AG09309 (cell line): ENCODE measurements at regions not wholly inside any gene's neighbourhood (a gene's known extent, or its start where the extent isn't known, plus 50 kb on each side); places are given as distances from the start of the nearest gene placed in this dataset.

Experiments
- DNase-seq: peaks from one replicate; pipeline ENCODE4 v3.0.0-alpha.2; 2010; ENCODE audit warnings: low read depth
- H3K4me3 ChIP-seq: 2 replicates; pipeline ENCODE4 v1.5.1; 2011; ENCODE audit warnings: mild to moderate bottlenecking, low read depth, low read length, moderate library complexity; ENCODE audit not compliant: control insufficient read depth
- TF ChIP-seq, protein P1 (sequence below): IDR thresholded peaks from 2 replicates; pipeline ENCODE4 v1.5.1; 2011; ENCODE audit warnings: mild to moderate bottlenecking, low read depth, low read length, inconsistent platforms; ENCODE audit not compliant: insufficient read depth, control insufficient read depth; ENCODE audit errors: missing control alignments

DNA sequence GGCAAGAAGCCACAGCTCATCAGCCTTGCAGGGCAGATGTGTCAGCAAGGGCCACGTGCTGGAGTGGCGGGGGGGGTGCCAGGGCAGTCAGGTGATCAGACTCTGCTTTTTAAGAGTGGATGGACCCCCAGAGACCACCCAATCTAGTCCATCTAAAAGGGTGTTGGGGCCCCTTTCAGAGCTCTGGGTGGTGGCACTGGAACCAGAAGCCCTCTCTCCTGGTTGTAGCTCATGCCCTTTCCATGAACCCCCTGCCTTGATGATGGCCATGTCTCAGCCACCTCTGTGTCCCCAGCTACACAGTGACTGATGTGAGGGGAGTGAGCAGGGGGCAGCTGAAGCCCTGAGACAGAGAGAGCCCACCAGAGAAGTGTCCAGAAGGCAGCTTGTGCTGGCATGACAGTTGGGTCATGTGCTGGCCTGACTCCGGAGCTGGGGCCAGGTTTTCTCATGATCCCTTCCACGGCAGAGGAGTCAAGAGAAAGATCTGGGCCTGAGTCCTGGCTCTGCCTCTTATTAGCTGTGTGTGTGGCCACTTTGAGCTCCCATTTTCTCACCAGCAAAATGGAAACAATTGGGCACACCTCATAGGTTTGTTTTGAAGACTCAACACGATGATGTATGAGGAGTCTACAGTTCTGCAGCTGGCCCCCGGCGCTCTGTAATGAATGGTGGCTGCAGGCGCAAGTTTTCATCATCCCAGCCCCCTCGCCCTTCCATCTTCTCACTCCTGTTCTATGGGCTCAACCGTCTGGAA, 195.7 kb downstream of the ZFP36L2 start:
- no peak for DNase-seq
- TF ChIP-seq, protein P1, sequence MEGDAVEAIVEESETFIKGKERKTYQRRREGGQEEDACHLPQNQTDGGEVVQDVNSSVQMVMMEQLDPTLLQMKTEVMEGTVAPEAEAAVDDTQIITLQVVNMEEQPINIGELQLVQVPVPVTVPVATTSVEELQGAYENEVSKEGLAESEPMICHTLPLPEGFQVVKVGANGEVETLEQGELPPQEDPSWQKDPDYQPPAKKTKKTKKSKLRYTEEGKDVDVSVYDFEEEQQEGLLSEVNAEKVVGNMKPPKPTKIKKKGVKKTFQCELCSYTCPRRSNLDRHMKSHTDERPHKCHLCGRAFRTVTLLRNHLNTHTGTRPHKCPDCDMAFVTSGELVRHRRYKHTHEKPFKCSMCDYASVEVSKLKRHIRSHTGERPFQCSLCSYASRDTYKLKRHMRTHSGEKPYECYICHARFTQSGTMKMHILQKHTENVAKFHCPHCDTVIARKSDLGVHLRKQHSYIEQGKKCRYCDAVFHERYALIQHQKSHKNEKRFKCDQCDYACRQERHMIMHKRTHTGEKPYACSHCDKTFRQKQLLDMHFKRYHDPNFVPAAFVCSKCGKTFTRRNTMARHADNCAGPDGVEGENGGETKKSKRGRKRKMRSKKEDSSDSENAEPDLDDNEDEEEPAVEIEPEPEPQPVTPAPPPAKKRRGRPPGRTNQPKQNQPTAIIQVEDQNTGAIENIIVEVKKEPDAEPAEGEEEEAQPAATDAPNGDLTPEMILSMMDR = no peak
- no peak overlapping the region for H3K4me3 ChIP-seq

DNA sequence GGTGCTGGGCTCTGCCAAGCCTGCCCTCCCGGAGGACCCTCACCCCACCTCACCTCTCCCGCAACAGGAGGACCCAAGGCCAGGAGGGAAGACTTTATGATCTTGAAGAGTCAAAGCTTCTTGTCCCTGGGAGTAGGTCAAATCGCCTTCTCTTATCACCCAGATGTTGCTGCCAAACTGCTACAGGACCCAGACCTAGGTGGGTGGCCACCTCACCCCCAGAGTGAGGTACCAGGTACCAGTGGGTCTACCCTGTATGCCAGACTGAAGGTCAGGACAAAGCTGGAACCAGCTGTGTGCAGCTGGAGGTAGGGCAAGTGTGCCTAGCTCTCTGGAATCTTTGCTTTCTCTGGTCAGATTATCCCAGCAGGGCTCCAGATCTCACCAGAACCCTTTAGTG, 197.2 kb downstream of the ZFP36L2 start:
- DNase-seq = no peak
- no peak overlapping the region for H3K4me3 ChIP-seq
- TF ChIP-seq, protein P1 = no peak

DNA sequence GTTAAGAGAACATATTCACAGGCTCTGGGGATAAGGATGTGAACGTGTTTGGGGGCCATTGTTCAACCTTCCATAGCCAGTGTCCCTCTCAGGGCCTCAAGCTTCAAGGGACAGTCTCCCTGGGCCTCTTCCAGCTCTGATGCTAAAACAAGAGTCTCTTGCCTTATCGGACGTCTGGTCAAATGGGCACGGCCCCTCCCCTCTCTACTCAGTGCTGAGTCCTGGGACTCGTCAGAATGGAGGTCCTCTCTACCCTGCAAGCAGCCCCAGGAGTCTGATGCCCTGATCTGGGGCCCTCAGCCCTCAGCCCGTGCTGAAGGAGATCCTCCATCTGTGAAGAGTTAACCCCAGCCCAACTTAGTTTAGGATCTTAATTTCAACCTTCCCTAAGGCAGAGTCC, 198.2 kb downstream of the ZFP36L2 start:
- no peak overlapping the region for H3K4me3 ChIP-seq
- TF ChIP-seq, protein P1 = no peak
- DNase-seq = no peak

DNA sequence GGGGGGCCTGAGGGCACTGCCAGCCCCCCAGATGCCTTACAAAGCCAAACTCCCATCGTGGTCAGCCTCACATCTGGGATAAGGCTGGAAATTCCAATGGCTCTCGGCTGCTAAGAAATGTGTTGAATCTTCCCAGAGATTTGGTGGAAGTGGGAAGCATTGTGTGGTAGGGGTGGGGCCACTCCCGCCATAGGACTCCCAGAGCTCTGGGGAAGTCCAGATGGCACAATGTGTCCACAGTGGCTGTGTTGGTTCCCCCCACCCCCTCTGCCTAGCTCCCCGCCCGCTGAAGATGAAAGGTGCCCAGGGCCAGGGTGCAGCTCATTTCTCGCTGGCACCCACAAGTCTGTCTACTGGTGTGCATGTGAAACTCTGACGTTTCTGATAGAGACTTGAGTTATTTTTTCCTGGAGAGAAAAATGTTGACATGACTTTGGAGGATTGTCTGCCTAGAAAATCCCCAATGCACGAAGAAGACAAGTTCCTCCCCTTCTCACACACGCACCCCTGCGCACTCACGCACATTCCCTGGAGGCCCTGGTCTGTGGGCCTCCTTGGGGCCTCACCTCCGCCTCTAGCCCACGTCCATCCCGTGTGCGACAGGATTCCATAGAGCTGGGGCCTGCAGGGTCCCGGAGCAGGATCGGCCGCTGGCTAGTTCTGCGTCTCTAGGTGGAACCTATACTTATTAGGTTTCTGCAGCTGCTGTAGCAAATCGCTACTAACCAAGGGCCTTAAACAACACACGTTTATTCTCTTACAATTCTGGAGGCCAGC, 199.1 kb downstream of the ZFP36L2 start:
- TF ChIP-seq, protein P1 = no peak
- H3K4me3 ChIP-seq = no peak overlapping the region
- DNase-seq = no peak

DNA sequence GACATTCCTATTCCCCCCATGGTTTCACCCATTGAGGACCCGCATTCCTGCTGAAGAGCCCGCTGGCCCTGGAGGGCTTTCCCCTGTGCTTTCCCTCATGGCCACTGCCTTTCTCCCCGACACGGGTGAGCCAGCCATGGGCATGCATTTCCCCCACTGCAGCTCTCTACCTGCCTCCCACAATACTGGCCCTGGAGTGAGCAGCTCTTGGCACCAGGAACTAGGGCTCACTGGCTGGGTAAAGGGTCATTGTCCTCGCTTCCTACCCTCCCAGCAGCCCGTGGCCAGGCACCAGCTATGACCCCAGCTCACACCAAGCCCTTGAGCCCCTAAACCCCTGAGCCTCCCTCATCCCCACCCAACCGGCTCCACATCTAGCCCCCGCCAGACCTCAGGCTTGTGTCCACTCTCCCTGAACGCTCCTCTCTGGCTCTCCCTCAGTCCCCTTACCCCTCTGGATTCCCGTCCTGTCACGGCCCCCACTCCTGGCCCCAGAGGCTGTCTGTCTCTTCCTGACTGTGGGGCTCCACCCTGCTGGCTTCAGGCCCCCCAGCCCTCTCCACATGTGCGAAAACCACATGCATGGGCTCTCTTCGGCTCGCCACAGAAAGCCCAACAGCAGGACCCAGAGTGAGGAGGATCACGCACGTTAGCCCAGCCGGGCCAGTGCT, 199.8 kb downstream of the ZFP36L2 start:
- no peak for DNase-seq
- TF ChIP-seq, protein P1 = no peak
- H3K4me3 ChIP-seq = no peak overlapping the region

DNA sequence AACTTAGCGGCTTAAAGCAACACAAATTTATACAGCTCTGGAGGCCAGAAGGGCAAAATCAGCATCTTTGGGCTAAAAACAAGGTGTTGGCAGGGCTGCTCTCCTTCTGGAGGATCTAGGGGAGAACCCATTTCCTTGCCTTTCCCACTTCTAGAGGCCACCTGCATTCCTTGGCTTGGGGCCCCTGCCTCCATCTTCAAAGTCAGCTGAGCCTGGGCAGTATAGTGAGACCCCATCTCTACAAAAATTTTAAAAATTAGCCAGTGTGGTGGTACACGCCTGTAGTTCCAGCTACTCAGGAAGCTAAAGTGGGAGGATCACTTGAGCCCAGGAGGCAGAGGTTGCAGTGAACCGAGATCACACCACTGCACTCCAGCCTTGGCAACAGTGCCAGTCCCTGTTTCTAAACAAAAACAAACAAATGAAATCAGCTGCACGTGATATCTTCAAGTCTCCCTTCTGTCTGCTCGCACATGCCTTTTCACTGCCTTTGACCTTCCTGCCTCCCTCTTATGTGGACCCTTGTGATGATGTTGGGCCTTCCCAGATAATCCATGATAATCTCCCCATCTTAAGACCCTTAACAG, 200.6 kb downstream of the ZFP36L2 start:
- TF ChIP-seq, protein P1 = no peak
- DNase-seq = no peak

More for the DNA sequence above, 200.6 kb downstream of the ZFP36L2 start:
- H3K4me3 ChIP-seq = no peak overlapping the region
